ENCODE measurements at regions not wholly inside any gene's neighbourhood (a gene's known extent, or its start where the extent isn't known, plus 50 kb on each side); places are given as distances from the start of the nearest gene placed in this dataset.
A peak's percentile ranks its signal among the peaks of the same experiment; 100 is the strongest.

DNA sequence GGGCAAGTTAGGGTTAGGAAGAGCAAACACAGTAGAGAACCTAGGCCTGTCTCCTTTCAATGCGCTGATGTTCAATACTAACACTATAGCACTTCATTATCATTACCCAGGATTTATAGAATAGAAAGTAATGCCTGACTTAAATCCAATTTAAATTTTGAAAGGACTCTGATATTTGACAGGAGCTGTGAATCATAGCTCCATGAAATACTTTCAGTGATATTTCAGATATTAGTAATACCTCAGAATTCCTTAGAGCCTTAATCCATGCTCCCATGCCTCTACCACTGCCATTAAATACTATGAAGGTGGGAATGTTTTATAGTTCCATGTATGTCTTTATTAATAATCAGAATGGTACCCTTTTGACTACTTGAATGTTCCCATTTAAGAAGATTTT lies 530.2 kb downstream of the BCKDHB start:
- intact Hi-C loops (cut with DNase I; ENCODE audit: low total_unique reads) = no loop called here
- Histone ChIP-seq H3K4me3 (no peak overlapping the region), H3K9me3 (no peaks in the 10 kb centered on the region), H3K27ac (no peak overlapping the region), H3K36me3 (no peaks in the 10 kb centered on the region), H3K4me1 (peaks cover 0 to 10% (median 5%) of the 10 kb centered on the region in 4 donors), H3K27me3 (no peaks in the 10 kb centered on the region)
- TF ChIP-seq, protein P1, sequence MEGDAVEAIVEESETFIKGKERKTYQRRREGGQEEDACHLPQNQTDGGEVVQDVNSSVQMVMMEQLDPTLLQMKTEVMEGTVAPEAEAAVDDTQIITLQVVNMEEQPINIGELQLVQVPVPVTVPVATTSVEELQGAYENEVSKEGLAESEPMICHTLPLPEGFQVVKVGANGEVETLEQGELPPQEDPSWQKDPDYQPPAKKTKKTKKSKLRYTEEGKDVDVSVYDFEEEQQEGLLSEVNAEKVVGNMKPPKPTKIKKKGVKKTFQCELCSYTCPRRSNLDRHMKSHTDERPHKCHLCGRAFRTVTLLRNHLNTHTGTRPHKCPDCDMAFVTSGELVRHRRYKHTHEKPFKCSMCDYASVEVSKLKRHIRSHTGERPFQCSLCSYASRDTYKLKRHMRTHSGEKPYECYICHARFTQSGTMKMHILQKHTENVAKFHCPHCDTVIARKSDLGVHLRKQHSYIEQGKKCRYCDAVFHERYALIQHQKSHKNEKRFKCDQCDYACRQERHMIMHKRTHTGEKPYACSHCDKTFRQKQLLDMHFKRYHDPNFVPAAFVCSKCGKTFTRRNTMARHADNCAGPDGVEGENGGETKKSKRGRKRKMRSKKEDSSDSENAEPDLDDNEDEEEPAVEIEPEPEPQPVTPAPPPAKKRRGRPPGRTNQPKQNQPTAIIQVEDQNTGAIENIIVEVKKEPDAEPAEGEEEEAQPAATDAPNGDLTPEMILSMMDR (IDR thresholded peaks at IDR 0.05) = no peak
- DNase-seq = no peak

DNA sequence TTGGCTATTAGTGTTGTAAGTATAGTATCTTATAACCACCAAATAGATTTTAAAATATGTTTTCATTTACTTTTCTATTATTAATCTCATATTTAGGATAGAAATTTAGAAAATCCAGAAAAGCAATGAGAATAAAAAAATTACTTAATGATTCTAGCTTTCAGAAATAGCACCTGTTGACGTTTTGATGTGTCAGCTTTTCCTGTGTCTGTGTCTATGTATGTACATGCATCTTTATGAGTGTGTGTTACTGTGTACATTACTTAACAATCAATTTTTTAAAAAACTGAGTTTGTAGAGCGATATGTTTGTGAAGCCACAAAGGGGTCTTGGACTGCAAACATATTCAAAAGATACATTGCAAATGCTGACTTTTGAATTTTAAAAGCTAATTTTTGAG lies 526.9 kb downstream of the BCKDHB start:
- Histone ChIP-seq H3K4me3 (no peak overlapping the region), H3K4me1 (peaks cover 0 to 4% (median 2%) of the 10 kb centered on the region in 4 donors), H3K27ac (no peak overlapping the region), H3K9me3 (peaks cover 0 to under 1% (median 0%) of the 10 kb centered on the region in 3 donors), H3K27me3 (no peaks in the 10 kb centered on the region), H3K36me3 (no peaks in the 10 kb centered on the region)
- no peak for DNase-seq
- intact Hi-C loops (cut with DNase I; ENCODE audit: low total_unique reads) = no loop called here
- TF ChIP-seq, protein P1 (IDR thresholded peaks at IDR 0.05) = no peak

DNA sequence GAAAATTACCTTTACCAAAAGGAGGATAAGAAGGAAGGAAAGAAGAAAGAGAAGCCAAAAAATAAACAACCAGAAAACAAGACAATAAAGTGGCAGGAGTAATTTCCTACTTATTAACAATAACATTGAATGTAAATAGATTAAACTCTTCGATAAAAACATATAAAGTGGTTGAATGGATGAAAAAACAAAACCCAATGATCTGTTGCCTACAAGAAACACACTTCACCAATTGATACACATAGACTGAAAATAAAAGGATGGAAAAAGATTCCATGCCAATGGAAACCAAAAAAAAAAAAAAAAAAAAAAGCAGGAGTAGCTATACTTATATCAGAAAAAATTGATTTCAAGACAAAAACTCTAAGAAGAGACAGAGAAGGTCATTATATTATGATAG lies 518.9 kb downstream of the BCKDHB start:
- TF ChIP-seq, protein P1 (IDR thresholded peaks at IDR 0.05) = no peak
- peaks cover 0 to 15% (median 0%) of the 10 kb centered on the region in 4 donors for H3K4me1 ChIP-seq
- intact Hi-C loops (cut with DNase I; ENCODE audit: low total_unique reads) = no loop called here
- H3K27ac ChIP-seq = no peak overlapping the region
- no peak for DNase-seq
- no peak overlapping the region for H3K4me3 ChIP-seq
- no peaks in the 10 kb centered on the region for H3K27me3 ChIP-seq
- peaks cover 0 to 15% (median 4%) of the 10 kb centered on the region in 3 donors for H3K9me3 ChIP-seq
- H3K36me3 ChIP-seq = no peaks in the 10 kb centered on the region

DNA sequence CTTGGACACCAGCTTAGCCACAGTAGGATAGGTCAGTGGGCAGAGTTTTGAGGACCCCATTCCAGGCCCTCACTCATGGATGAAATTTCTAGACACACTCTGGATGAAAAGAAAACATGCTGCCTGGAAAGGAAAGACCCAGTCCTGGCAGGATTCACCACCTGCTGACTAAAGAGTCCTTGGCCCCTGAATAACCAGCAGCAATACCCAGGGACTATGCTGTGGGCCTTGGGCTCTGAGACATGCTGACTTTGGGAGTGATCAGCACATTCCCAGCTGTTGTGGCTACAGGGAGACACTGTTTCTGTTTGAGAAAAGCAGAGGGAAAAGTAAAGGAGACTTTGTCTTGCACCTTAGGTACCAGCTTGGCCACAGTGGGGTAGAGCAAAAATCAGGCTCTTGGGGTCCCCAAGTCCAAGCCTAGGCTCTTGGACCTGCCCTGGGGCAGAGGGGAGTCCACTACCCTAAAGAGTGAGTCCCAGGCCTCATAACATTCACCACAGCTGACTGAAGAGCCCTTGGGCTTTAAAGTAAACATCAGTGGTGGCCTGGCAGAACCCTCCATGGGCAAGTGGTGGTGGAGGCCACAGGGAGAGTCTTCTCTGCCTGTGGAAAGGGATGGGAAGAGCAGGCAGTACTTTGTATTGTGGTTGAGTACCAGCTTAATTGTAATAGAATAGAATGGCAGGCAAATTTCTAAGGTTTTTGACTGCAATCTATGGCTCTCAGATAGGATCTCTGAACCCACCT lies 516.8 kb downstream of the BCKDHB start:
- intact Hi-C loops (cut with DNase I; ENCODE audit: low total_unique reads) = no loop called here
- TF ChIP-seq, protein P1 (IDR thresholded peaks at IDR 0.05) = no peak

DNA sequence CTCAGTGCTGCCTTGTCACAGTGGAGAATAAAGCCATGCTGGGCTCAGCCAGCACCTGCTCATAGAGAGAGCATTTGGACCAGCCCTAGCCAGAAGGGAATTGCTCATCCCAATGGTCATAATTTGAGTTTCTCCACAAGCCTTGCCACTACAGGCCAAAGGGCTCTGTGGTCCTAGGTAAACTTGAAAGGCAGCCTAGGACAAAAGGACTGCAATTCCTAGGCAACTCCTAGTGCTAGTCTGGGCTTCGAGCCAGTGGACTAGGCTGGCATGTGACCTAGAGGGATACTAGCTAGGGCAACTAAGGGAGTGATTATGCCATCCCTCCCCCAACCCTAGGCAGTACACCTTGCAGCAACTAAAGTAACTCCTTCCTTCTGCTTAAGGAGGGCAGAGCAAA lies 516.2 kb downstream of the BCKDHB start:
- intact Hi-C loops (cut with DNase I; ENCODE audit: low total_unique reads) = no loop called here
- TF ChIP-seq, protein P1 (IDR thresholded peaks at IDR 0.05) = no peak
- H3K36me3 ChIP-seq = no peaks in the 10 kb centered on the region
- H3K27me3 ChIP-seq = no peaks in the 10 kb centered on the region
- no peak overlapping the region for H3K4me3 ChIP-seq
- H3K9me3 ChIP-seq = peaks cover 0 to 8% (median 4%) of the 10 kb centered on the region in 3 donors
- peak overlapping the region in 1 of 2 donors; percentile 16 for H3K27ac ChIP-seq
- peaks cover 0 to 19% (median 0%) of the 10 kb centered on the region in 4 donors for H3K4me1 ChIP-seq
- DNase-seq = no peak

More for the DNA sequence above, 516.8 kb downstream of the BCKDHB start:
- H3K36me3 ChIP-seq = no peaks in the 10 kb centered on the region
- H3K4me1 ChIP-seq = peaks cover 0 to 19% (median 0%) of the 10 kb centered on the region in 4 donors
- H3K9me3 ChIP-seq = peaks cover 0 to 12% (median 4%) of the 10 kb centered on the region in 3 donors
- H3K27ac ChIP-seq = peak overlapping the region in 1 of 2 donors; percentile 16
- no peak for DNase-seq
- H3K4me3 ChIP-seq = no peak overlapping the region
- H3K27me3 ChIP-seq = no peaks in the 10 kb centered on the region
